ENCODE measurements at regions not wholly inside any gene's neighbourhood (a gene's known extent, or its start where the extent isn't known, plus 50 kb on each side); places are given as distances from the start of the nearest gene placed in this dataset.

- Histone ChIP-seq H3K4me1 (ENCODE audit: control insufficient read depth in 1 of 2, insufficient read depth in 2 of 2, low read length in 2 of 2) (no peaks in the 10 kb centered on the region), H2AFZ (ENCODE audit: low read depth, low read length, poor library complexity, severe bottlenecking) (no peak overlapping the region), H3K27ac (ENCODE audit: low read depth, low read length) (no peak overlapping the region), H3K79me2 (ENCODE audit: insufficient read depth, low read length) (no peaks in the 10 kb centered on the region), H3K27me3 (ENCODE audit: insufficient read depth, low read length) (no peaks in the 10 kb centered on the region), H3K4me3 (replicated peaks in 1 of 2; ENCODE audit: low read depth in 1 of 2, low read length in 2 of 2) (no peak overlapping the region), H3K4me2 (ENCODE audit: low read length) (no peak overlapping the region), H3K9me3 (ENCODE audit: control insufficient read depth in 1 of 2, insufficient read depth in 1 of 2, low read depth in 1 of 2, low read length in 2 of 2) (no peaks in the 10 kb centered on the region), H4K20me1 (ENCODE audit: insufficient read depth) (no peaks in the 10 kb centered on the region), H3K9ac (ENCODE audit: low read length) (no peak overlapping the region), H3K9me2 (ENCODE audit: insufficient read depth) (no peaks in the 10 kb centered on the region), H3K36me3 (ENCODE audit: control insufficient read depth in 1 of 2, insufficient read depth in 2 of 2, low read length in 2 of 2) (no peaks in the 10 kb centered on the region)
- DNase-seq (ENCODE audit: low read depth, low spot score) (no peak), ATAC-seq (no peak)
- CTCF ChIA-PET: no interaction called here
- BruUV-seq (replicated peaks): no TSS peak
- TF ChIP-seq SP1 (IDR thresholded peaks at IDR 0.05; ENCODE audit: low read depth) (no peak), ZFX (IDR thresholded peaks at IDR 0.05) (no peak), ELF1 (IDR thresholded peaks at IDR 0.05; ENCODE audit: borderline replicate concordance, low read depth) (no peak), EGR1 (IDR thresholded peaks at IDR 0.05; ENCODE audit: low read depth) (no peak), POLR2AphosphoS5 (IDR thresholded peaks at IDR 0.05; ENCODE audit: low read depth, low read length) (no peak), FOSL1 (IDR thresholded peaks at IDR 0.05; ENCODE audit: low read depth) (no peak), YY1 (IDR thresholded peaks at IDR 0.05; ENCODE audit: extremely low read depth, insufficient replicate concordance, low read depth, low read length) (no peak), ZNF274 (IDR thresholded peaks at IDR 0.05; ENCODE audit: low read depth, low read length) (no peak), POLR2A (IDR thresholded peaks at IDR 0.05; ENCODE audit: borderline replicate concordance, extremely low read depth, insufficient read depth, insufficient read length) (no peak), CBX3 (IDR thresholded peaks at IDR 0.05; ENCODE audit: low read depth) (no peak), SRF (IDR thresholded peaks at IDR 0.05; ENCODE audit: low read depth) (no peak), CEBPB (IDR thresholded peaks at IDR 0.05; ENCODE audit: low read depth) (no peak), JUND (IDR thresholded peaks at IDR 0.05) (no peak), SIN3A (IDR thresholded peaks at IDR 0.05; ENCODE audit: low read depth) (no peak), ATF3 (IDR thresholded peaks at IDR 0.05) (no peak)
- POLR2A ChIA-PET: no interaction called here
- RAD21 ChIA-PET (ENCODE audit: low non-redundant PET in 1 of 2, low total read pairs in 2 of 2, uncharacterized antibody in 2 of 2, unreplicated experiment in 2 of 2): no interaction called here
- intact Hi-C loops (cut with micrococcal nuclease): no loop called here
These were observed 442.6 kb upstream of the PTCHD4 start for GRCh38 chr6:48553467-48554189.
